ENCODE measurements at regions not wholly inside any gene's neighbourhood (a gene's known extent, or its start where the extent isn't known, plus 50 kb on each side); places are given as distances from the start of the nearest gene placed in this dataset.

DNA sequence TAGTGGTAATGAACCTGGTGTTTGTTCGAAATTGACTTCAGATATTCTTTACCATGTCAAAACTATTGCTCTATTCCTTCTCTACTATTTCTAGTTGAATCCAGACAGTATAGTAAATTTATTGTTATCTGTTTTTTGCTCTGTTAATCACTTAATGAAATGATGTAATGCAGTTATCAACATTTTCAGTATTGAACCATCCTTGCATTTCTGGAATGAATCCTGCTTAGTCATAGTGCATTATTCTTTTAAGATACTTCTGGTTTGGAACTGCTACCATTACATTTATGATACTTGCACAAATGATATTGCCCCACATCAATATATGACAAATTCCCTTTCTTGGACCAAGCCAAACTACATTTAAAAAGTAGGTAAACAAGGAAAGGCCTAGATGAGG, 554.0 kb upstream of the KLF4 start:
- TF ChIP-seq EZH2 (IDR thresholded peaks at IDR 0.05; ENCODE audit: low read length): no peak
- TF ChIP-seq, protein P1, sequence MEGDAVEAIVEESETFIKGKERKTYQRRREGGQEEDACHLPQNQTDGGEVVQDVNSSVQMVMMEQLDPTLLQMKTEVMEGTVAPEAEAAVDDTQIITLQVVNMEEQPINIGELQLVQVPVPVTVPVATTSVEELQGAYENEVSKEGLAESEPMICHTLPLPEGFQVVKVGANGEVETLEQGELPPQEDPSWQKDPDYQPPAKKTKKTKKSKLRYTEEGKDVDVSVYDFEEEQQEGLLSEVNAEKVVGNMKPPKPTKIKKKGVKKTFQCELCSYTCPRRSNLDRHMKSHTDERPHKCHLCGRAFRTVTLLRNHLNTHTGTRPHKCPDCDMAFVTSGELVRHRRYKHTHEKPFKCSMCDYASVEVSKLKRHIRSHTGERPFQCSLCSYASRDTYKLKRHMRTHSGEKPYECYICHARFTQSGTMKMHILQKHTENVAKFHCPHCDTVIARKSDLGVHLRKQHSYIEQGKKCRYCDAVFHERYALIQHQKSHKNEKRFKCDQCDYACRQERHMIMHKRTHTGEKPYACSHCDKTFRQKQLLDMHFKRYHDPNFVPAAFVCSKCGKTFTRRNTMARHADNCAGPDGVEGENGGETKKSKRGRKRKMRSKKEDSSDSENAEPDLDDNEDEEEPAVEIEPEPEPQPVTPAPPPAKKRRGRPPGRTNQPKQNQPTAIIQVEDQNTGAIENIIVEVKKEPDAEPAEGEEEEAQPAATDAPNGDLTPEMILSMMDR (optimal IDR thresholded peaks at IDR 0.05 in 1 of 3, IDR thresholded peaks at IDR 0.05 in 1 of 3, conservative IDR thresholded peaks at IDR 0.05 in 1 of 3; ENCODE audit: extremely low read depth in 1 of 3, insufficient read depth in 2 of 3, low read length in 3 of 3): no peak

Data from keratinocyte (primary cell).